HG03378 (cell line): ENCODE measurements at regions not wholly inside any gene's neighbourhood (a gene's known extent, or its start where the extent isn't known, plus 50 kb on each side); places are given as distances from the start of the nearest gene placed in this dataset.

Experiments used
- ATAC-seq: cut with Tn5 transposase; IDR thresholded peaks from one replicate; pipeline ENCODE4 v1.9.1; 2021; ENCODE audit warnings: mild to moderate bottlenecking, moderate library complexity; ENCODE audit not compliant: unreplicated experiment

DNA sequence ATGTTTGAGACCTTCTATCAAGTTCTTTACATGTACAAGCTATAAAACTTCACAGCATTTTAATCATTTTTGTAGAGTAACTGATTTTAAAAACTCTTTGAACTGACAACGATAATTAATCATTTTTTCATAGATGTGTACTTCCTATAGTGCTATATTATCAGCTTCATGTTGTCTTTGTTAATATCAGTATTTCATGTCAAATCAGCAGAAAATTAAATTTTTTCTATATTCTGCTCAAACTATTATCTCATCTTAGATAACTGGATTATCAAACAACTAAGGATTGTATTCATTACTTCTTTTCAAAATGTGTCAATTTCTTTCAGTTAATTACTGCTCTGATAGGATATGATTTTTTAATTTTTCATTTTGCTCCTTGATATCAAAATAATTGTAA lies 214.6 kb upstream of the RGS18 start:
- ATAC-seq: no peak

DNA sequence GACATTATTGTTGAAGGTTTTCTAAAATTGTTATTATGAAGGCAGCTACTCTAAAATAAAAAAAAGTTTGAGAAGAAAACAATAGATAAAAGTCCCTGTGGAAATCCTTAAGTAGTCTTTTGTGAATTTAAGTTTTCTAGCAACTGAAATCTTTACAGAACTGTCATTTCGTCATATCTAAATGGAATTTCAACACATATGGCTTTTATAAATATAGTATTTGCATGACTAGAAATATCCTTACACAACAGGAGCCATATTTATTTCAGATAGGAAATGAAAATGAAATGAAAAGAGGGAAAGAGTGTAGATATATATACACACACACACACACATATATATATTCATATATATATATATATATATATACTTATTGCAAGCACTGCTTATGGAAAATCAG lies 204.7 kb upstream of the RGS18 start:
- no peak for ATAC-seq

DNA sequence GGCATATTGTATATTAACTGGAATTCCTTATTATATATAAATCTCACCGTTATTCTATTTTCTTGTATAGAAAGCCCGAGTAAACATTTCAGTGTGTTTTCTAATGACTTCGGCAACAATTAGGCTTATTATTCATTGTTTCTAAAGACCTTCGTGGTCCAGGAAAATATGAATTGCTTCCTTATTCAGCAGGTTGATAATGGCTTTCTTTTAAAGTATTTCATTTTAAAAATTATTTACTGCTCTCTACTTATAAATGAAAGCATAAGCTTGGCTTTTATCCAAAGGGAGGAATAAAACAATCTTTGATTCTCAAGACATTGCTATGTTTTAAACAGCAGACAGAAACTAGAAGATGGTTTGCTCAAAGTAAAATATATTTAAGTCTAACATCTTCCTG lies 198.4 kb upstream of the RGS18 start:
- ATAC-seq: no peak

GRCh38 chr1:191963286-191963685 lies 195.0 kb upstream of the RGS18 start:
- ATAC-seq: no peak

GRCh38 chr1:191963781-191964455 lies 194.3 kb upstream of the RGS18 start:
- ATAC-seq: no peak

DNA sequence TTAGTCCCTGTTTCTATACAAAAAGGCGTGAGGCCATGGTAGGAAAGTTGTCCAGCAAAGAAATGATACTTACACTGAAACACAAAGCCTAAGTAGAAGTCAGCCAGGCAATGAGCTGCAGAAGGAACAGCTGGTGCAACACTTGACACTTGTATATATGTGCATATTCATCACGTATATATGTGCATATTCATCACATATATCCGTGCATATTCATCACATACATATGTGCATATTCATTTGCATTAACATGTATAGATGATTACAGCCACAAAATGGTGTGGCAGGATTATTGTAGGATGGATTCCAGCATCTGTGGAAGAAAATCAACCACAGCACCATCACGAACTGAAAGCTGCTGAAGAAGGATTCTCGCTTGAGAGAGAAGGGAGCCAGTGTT lies 189.0 kb upstream of the RGS18 start:
- no peak for ATAC-seq

DNA sequence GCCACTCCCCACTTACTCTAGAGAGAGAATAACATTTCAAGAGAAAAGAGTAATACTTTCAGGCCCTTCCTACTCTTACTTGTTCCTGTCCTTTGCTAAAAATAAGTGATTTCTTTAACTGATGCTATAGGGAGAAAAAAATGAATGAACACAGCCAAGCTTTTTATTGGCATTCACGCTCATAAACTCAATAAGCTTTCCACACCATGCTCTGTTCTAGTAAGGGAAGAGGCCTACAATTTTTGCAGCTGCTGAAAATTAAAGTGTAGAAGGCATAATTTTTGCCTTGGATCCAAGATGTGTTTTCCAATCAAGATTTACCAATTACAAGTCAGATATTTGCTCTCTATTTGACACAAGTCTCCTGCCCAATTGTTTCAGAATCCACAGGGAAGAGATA lies 188.1 kb upstream of the RGS18 start:
- ATAC-seq: no peak

- no peak for ATAC-seq
These were observed 186.8 kb upstream of the RGS18 start for GRCh38 chr1:191971447-191971846.

- no peak for ATAC-seq
These were observed 184.3 kb upstream of the RGS18 start for GRCh38 chr1:191974004-191974403.

- ATAC-seq: no peak
These were observed 180.3 kb upstream of the RGS18 start for GRCh38 chr1:191977874-191978506.

- ATAC-seq: no peak
These were observed 173.4 kb upstream of the RGS18 start for GRCh38 chr1:191984856-191985255.

DNA sequence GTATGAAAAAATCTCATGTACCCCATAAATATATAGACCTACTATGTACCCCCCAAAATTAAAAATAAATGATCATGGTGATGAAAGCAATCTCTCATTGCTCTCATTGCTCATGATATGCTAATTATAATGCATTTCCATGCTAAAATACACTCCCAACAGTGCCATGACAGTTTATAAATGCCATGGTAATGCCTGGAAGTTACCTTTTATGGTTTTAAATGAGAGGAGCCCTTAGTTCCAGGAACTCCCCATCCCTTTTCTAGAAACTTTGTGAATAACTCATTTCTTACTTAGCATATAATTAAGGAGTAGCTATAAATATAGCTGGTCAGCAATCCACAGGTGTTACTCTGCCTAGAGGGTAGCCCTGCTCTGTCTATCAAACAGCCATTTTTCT lies 166.1 kb upstream of the RGS18 start:
- ATAC-seq: no peak

DNA sequence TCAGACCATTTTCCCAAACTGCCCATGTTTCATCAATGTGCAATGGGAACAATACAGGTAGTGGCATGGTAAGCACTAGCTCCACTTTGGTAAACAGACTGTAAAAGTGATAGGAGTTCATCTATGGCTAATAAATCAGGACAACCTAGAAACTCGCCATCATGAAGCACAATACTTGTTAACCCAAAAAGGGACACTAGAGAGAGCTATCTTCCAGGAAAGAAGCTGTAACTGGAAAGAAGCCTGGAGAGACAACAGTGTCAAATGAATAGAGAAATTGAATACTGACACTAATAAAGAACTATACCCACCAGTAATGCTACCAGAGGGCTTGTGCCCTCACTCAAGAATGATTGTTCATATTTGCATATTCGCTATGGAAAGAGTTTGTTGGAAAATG lies 164.7 kb upstream of the RGS18 start:
- ATAC-seq: no peak

DNA sequence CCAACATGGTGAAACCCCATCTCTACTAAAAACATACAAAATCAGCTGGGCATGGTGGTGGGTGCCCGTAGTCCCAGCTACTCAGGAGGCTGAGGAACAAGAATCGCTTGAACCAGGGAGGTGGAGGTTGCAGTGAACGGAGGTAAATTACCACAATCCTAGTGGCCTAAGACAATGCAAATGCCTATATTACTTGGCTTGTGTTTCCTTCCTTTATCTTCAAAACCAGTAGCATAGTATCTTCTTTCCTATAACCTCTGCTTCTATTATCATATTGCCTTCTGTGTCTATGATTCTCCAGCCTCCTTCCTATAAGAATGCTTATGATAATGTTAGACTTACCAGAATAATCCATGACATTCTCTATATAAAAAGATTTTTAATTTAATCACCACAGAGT lies 156.2 kb upstream of the RGS18 start:
- ATAC-seq: no peak

DNA sequence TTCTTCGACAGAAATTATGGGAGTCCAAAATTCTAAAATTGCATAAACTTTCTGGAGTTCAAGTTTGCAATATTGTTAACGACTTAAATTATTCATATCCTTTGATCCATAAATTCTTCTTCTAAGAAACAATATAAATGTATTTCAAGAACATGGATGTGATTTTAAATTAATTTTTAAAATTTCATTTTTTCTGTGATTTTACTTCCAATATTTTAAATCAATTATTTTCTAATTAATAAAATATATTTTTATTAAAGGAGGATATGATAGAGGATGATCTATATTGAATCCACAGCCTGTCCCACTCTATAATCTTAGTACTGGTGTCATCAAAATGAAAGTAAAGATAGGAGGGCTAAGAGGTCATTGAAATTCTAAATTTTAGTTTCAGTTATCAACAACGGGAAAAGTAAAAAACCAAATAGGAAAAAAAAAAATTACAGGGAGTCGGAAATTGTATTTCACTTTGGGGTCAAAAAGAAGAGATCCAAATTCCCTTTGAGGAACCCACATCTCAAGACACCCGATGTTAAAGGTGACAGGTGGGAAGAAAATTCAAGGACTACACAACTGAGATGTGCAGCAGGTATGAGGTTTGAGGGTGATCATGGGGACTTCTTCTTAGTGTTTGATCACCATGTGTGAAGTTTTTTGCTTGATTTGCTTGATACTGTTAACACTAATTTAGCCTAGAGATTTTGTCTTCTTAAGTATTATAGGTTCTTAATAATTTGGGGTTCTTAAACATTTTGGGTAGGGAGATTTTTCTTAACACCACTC lies 154.8 kb upstream of the RGS18 start:
- ATAC-seq: no peak

- no peak for ATAC-seq
These were observed 152.3 kb upstream of the RGS18 start for GRCh38 chr1:192005976-192006375.

DNA sequence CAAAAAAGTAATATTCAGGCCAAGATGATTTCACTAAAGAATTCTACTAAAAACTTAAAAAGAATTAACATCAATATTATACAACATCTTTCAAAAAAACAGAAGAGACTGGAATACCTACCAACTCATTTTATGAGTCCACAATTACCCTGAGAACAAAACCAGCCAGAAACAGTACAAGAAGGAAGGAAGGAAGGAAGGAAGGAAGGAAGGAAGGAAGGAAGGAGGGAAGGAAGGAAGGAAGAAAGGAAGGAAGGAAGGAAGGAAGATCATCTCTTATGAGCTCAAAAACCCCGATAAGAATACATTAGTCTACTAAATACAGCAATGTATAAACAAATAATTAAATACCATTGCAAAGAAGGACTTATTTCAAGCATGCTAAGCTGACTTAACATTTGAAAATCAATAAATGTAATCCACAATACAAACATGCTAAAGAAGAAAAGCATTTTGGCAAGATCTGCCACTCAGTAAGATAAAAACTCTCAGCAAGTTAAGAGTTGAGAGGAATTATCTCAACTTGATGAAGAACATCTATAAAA lies 149.9 kb upstream of the RGS18 start:
- no peak for ATAC-seq

DNA sequence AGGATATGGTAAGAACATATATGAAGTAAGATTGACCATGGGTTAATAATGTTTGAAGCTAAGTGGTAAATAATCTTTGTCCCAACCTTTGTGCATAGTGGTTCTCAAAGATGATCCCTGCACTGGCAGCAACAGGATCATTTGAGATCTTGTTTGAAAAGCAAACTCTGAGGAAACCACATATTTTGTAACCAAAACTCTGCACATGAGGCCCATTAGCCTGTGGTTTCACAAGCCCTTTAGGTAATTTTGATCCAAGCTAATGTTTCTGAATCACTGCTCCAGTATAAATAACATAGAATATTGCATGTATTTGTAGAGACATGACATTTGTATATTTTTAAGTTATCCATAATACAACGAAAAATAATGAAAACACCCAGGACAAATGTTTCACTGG lies 147.9 kb upstream of the RGS18 start:
- ATAC-seq: no peak

- ATAC-seq: no peak
These were observed 146.7 kb upstream of the RGS18 start for GRCh38 chr1:192011525-192011924.

- ATAC-seq: no peak
These were observed 135.4 kb upstream of the RGS18 start for GRCh38 chr1:192022827-192023226.

GRCh38 chr1:192024881-192025280 lies 133.4 kb upstream of the RGS18 start:
- no peak for ATAC-seq

- no peak for ATAC-seq
These were observed 119.7 kb upstream of the RGS18 start for GRCh38 chr1:192038567-192038966.
